NOMO-1 treated with dmso at 0.1 percent for 144 hours (cell line): ENCODE measurements at regions not wholly inside any gene's neighbourhood (a gene's known extent, or its start where the extent isn't known, plus 50 kb on each side); places are given as distances from the start of the nearest gene placed in this dataset.

Experiments
- DNase-seq: peaks from one replicate; lab custom pipeline; 2025; ENCODE audit not compliant: unreplicated experiment; lab: John Stamatoyannopoulos, UW

- no peak for DNase-seq
Measured at GRCh38 chr11:111148121-111148520, 97.4 kb upstream of the POU2AF2 start.

GRCh38 chr11:111137846-111138245, 107.7 kb upstream of the POU2AF2 start:
- no peak for DNase-seq

- DNase-seq = no peak
Measured at GRCh38 chr11:111135778-111136570, 109.6 kb upstream of the POU2AF2 start.

- DNase-seq = no peak
Measured at GRCh38 chr11:111135101-111135500, 110.4 kb upstream of the POU2AF2 start.

- DNase-seq = no peak
Measured at GRCh38 chr11:111128076-111128870, 117.3 kb upstream of the POU2AF2 start.

GRCh38 chr11:111124724-111125123, 120.8 kb upstream of the POU2AF2 start:
- no peak for DNase-seq

- no peak for DNase-seq
Measured at GRCh38 chr11:111123463-111124398, 121.8 kb upstream of the POU2AF2 start.

- no peak for DNase-seq
Measured at GRCh38 chr11:111120696-111121302, 124.7 kb upstream of the POU2AF2 start.

GRCh38 chr11:111120161-111120560, 125.4 kb upstream of the POU2AF2 start:
- DNase-seq = no peak

GRCh38 chr11:111119751-111120150, 125.8 kb upstream of the POU2AF2 start:
- DNase-seq = no peak

- no peak for DNase-seq
Measured at GRCh38 chr11:111115890-111116289, 129.6 kb upstream of the POU2AF2 start.

GRCh38 chr11:111114091-111114490, 131.4 kb upstream of the POU2AF2 start:
- DNase-seq = no peak

GRCh38 chr11:111112614-111113013, 132.9 kb upstream of the POU2AF2 start:
- DNase-seq = no peak

- peak; percentile 52 for DNase-seq
Measured at GRCh38 chr11:111107501-111107900, 138.0 kb upstream of the POU2AF2 start.

GRCh38 chr11:111106641-111107040, 138.9 kb upstream of the POU2AF2 start:
- DNase-seq = no peak

- no peak for DNase-seq
Measured at GRCh38 chr11:111105566-111105965, 140.0 kb upstream of the POU2AF2 start.

GRCh38 chr11:111104185-111104584, 141.3 kb upstream of the POU2AF2 start:
- DNase-seq = no peak

- DNase-seq = no peak
Measured at GRCh38 chr11:111101881-111102280, 143.6 kb upstream of the POU2AF2 start.

- DNase-seq = no peak
Measured at GRCh38 chr11:111099028-111099713, 146.4 kb upstream of the POU2AF2 start.

GRCh38 chr11:111098091-111098490, 147.4 kb upstream of the POU2AF2 start:
- no peak for DNase-seq
